Sigmoid colon (tissue), 6 donors: ENCODE measurements at regions not wholly inside any gene's neighbourhood (a gene's known extent, or its start where the extent isn't known, plus 50 kb on each side); places are given as distances from the start of the nearest gene placed in this dataset.
A peak's percentile ranks its signal among the peaks of the same experiment; 100 is the strongest.

ENCODE experiments used
- DNase-seq: peaks from one replicate; pipeline ENCODE4 v3.0.0-alpha.2; 2019
- H3K27ac ChIP-seq, 4 donors: fragments of 200-600 bp; sonication (generic); one replicate each; pipeline ENCODE4 v1.5.1; 2016 to 2019; ENCODE audit warnings: mild to moderate bottlenecking in 1 of 4
- H3K27me3 ChIP-seq, 3 donors: fragments of 200-600 bp; sonication (generic); one replicate each; pipeline ENCODE4 v1.5.1; 2019; ENCODE audit warnings: mild to moderate bottlenecking in 1 of 3
- H3K36me3 ChIP-seq, 4 donors: fragments of 200-600 bp; sonication (generic); one replicate each; pipeline ENCODE4 v1.5.1; 2016 to 2019
- H3K4me1 ChIP-seq, 4 donors: fragments of 200-600 bp; sonication (generic); one replicate each; pipeline ENCODE4 v1.5.1; 2017 to 2019
- H3K4me3 ChIP-seq, 4 donors: fragments of 200-600 bp; sonication (generic); one replicate each; pipeline ENCODE4 v1.5.1; 2017 to 2019; ENCODE audit warnings: mild to moderate bottlenecking in 2 of 4, moderate library complexity in 1 of 4
- H3K9me3 ChIP-seq, 4 donors: fragments of 200-600 bp in 3 of 4; sonication (generic) in 3 of 4; one replicate each; pipeline versions ENCODE4 v1.5.1 to v1.6.1; 2013 to 2019
- EP300 ChIP-seq, 4 donors: sonication (generic); formaldehyde crosslinking; IDR thresholded peaks; one replicate each; pipeline ENCODE4 v1.6.1; 2017; ENCODE audit warnings: antibody characterized with exemption in 4 of 4
- POLR2A ChIP-seq, 2 donors: fragments of 450-650 bp; IDR thresholded peaks; one replicate each; pipeline ENCODE4 v1.6.1; 2016; ENCODE audit warnings: antibody characterized with exemption in 2 of 2, mild to moderate bottlenecking in 2 of 2, moderate library complexity in 2 of 2
- POLR2AphosphoS5 ChIP-seq, 4 donors: sonication (generic); formaldehyde crosslinking; IDR thresholded peaks; one replicate each; pipeline ENCODE4 v1.6.1; 2017; ENCODE audit warnings: antibody characterized with exemption in 4 of 4
- WGBS, 2 donors: extraction: QIAGEN DNeasy Blood & Tissue Kit; methylation state at CpG; one replicate each; pipeline ENCODE4 v1.1.7; 2013; 5-methylcytosine and 5-hydroxymethylcytosine counted together
- intact Hi-C: fragments of 100-400 bp; cut with DNase I; formaldehyde crosslinking; loops from one replicate; pipeline ENCODE4 v1.15.1; 2023
- TF ChIP-seq, protein P1 (sequence below), 4 experiments: fragments of 450-650 bp in 3 of 4; fragments of 200-600 bp in 1 of 4; IDR thresholded peaks; one replicate each; pipeline ENCODE4 v1.5.1; 2016 to 2019; ENCODE audit warnings: antibody characterized with exemption in 4 of 4, mild to moderate bottlenecking in 3 of 4, moderate library complexity in 2 of 4
- donor health status: healthy with polysubstance abuse.
- donor health status: healthy.

DNA sequence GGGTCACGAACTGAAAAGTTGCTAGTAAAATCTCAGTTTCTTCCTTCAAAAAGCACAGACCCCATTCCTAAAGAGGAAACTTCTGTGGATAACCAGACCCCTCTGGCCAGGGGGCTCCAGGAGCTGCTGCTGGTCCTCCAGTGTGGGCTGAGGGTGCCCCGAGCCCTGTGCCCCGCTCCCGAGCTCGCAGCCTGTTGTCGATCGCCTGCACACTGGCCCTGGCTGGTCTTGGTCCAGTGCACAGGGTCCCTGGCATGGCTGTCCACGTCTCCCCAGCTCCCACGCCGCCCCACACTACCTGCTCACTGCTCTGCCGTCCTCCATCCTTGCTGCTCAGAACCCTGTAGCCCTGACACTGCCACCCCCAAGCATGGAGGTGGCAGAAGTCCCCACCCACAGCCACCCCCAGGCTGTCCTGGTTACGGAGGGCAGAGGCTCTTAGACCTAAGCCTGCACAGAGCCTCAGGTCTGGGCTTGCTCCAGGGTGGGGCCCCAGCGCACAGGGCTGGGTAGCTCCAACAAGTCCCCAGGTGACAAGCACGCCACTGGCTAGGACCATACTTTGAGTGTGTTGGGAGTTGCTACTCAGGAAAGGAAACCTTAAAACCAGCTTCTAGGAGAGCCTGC lies 87.0 kb downstream of the PLXNA1 start:
- peak; percentile 53 for DNase-seq
- no peak overlapping the region for H3K27ac ChIP-seq
- intact Hi-C loops, result no loop called here
- H3K4me1 ChIP-seq, result no peaks in the 10 kb centered on the region
- H3K9me3 ChIP-seq, result no peaks in the 10 kb centered on the region
- whole genome bisulfite sequencing, 2 donors, result 85 to 86% methylated on average over 14 of the region's 14 CpGs
- no peaks in the 10 kb centered on the region for H3K36me3 ChIP-seq
- TF ChIP-seq POLR2AphosphoS5 (IDR thresholded peaks at IDR 0.05), result no peak
- TF ChIP-seq POLR2A (IDR thresholded peaks at IDR 0.05), result no peak
- TF ChIP-seq, protein P1, sequence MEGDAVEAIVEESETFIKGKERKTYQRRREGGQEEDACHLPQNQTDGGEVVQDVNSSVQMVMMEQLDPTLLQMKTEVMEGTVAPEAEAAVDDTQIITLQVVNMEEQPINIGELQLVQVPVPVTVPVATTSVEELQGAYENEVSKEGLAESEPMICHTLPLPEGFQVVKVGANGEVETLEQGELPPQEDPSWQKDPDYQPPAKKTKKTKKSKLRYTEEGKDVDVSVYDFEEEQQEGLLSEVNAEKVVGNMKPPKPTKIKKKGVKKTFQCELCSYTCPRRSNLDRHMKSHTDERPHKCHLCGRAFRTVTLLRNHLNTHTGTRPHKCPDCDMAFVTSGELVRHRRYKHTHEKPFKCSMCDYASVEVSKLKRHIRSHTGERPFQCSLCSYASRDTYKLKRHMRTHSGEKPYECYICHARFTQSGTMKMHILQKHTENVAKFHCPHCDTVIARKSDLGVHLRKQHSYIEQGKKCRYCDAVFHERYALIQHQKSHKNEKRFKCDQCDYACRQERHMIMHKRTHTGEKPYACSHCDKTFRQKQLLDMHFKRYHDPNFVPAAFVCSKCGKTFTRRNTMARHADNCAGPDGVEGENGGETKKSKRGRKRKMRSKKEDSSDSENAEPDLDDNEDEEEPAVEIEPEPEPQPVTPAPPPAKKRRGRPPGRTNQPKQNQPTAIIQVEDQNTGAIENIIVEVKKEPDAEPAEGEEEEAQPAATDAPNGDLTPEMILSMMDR (IDR thresholded peaks at IDR 0.05), result no peak
- no peak overlapping the region for H3K4me3 ChIP-seq
- peaks cover 0 to 17% (median 0%) of the 10 kb centered on the region in 3 donors for H3K27me3 ChIP-seq

- Histone ChIP-seq H3K27ac (no peak overlapping the region), H3K36me3 (no peaks in the 10 kb centered on the region), H3K9me3 (no peaks in the 10 kb centered on the region), H3K4me3 (no peak overlapping the region), H3K27me3 (peaks cover 0 to 16% (median 0%) of the 10 kb centered on the region in 3 donors), H3K4me1 (no peaks in the 10 kb centered on the region)
- 87 to 92% methylated on average over 9 of the region's 9 CpGs for WGBS, 2 donors
- TF ChIP-seq POLR2AphosphoS5 (IDR thresholded peaks at IDR 0.05) (no peak), EP300 (IDR thresholded peaks at IDR 0.05) (no peak), POLR2A (IDR thresholded peaks at IDR 0.05) (no peak)
- TF ChIP-seq, protein P1 (IDR thresholded peaks at IDR 0.05), result no peak
- intact Hi-C loops, result no loop called here
- DNase-seq, result peak; percentile 39
These were observed 87.9 kb downstream of the PLXNA1 start for GRCh38 chr3:127070776-127071175.

DNA sequence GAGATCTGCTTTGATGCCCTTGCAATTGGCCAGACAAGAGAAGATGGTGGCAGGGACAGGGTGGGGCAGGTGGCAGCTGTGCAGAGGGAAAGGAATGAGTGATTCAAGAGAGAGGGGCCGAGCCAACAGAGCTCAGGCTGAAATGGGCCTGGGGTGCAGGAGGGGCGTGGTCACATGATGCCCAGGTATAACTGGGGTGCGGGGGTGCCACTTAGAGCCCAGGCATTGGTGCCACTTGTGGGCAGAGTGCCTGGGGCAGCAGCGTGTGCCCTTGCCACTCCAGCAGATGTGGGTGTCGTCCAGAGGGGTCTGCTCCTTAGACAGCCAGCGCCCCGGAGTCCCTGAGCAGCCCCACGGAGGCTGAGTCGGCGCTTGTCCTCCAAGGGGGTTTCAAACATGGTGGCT lies 88.7 kb downstream of the PLXNA1 start:
- peak; percentile 45 for DNase-seq
- no peak for TF ChIP-seq EP300 (IDR thresholded peaks at IDR 0.05)
- no peak for TF ChIP-seq POLR2A (IDR thresholded peaks at IDR 0.05)
- TF ChIP-seq, protein P1 (IDR thresholded peaks at IDR 0.05), result no peak
- no peak for TF ChIP-seq POLR2AphosphoS5 (IDR thresholded peaks at IDR 0.05)
- Histone ChIP-seq H3K27ac (no peak overlapping the region), H3K9me3 (no peaks in the 10 kb centered on the region), H3K4me1 (no peaks in the 10 kb centered on the region), H3K27me3 (peaks cover 0 to 8% (median 0%) of the 10 kb centered on the region in 3 donors), H3K4me3 (no peak overlapping the region), H3K36me3 (no peaks in the 10 kb centered on the region)
- intact Hi-C loops, result no loop called here
- 88 to 92% methylated on average over 10 of the region's 10 CpGs for WGBS, 2 donors

- WGBS, 2 donors, result 86 to 87% methylated on average over 10 of the region's 10 CpGs
- TF ChIP-seq POLR2A (IDR thresholded peaks at IDR 0.05) (no peak), POLR2AphosphoS5 (IDR thresholded peaks at IDR 0.05) (no peak), EP300 (IDR thresholded peaks at IDR 0.05) (no peak)
- TF ChIP-seq, protein P1 (IDR thresholded peaks at IDR 0.05), result no peak
- DNase-seq, result peak; percentile 57
These were observed 89.4 kb downstream of the PLXNA1 start for GRCh38 chr3:127072221-127072771.

More at GRCh38 chr3:127072221-127072771, 89.4 kb downstream of the PLXNA1 start:
- no peaks in the 10 kb centered on the region for H3K4me1 ChIP-seq
- peaks cover 0 to 7% (median 0%) of the 10 kb centered on the region in 3 donors for H3K27me3 ChIP-seq
- no peak overlapping the region for H3K4me3 ChIP-seq
- no peak overlapping the region for H3K27ac ChIP-seq
- H3K9me3 ChIP-seq, result no peaks in the 10 kb centered on the region
- H3K36me3 ChIP-seq, result no peaks in the 10 kb centered on the region
- intact Hi-C loops, result no loop called here
